Colonic mucosa (tissue), 4 donors: ENCODE measurements at regions not wholly inside any gene's neighbourhood (a gene's known extent, or its start where the extent isn't known, plus 50 kb on each side); places are given as distances from the start of the nearest gene placed in this dataset.

ENCODE experiments used
- DNase-seq: peaks from one replicate; pipeline ENCODE4 v3.0.0-alpha.2; 2020
- H3K27ac ChIP-seq: fragments of 200-600 bp; one replicate; pipeline ENCODE4 v1.8.0; 2021
- H3K27me3 ChIP-seq: fragments of 200-600 bp; one replicate; pipeline ENCODE4 v1.8.0; 2021
- H3K36me3 ChIP-seq: fragments of 200-600 bp; one replicate; pipeline ENCODE4 v1.8.0; 2021
- H3K4me1 ChIP-seq: fragments of 200-600 bp; one replicate; pipeline ENCODE4 v1.8.0; 2021; ENCODE audit warnings: mild to moderate bottlenecking
- H3K4me3 ChIP-seq: fragments of 200-600 bp; one replicate; pipeline ENCODE4 v1.8.0; 2021
- H3K9ac ChIP-seq, 2 donors: one replicate each; pipeline ENCODE4 v1.7.0; 2013; ENCODE audit warnings: control low read depth in 2 of 2, low read depth in 2 of 2, low read length in 2 of 2
- H3K9me3 ChIP-seq: fragments of 200-600 bp; one replicate; pipeline ENCODE4 v1.8.0; 2021
- CTCF ChIP-seq: fragments of 200-600 bp; IDR thresholded peaks from one replicate; pipeline ENCODE4 v1.8.0; 2022; ENCODE audit warnings: antibody characterized with exemption, mild to moderate bottlenecking
- intact Hi-C: fragments of 100-400 bp; cut with DNase I; formaldehyde crosslinking; loops from one replicate; pipeline ENCODE4 v1.14.1; 2022
- donor health status: healthy.
- donor health status: DM: no; HTN: no; CAD: no.
- donor health status: DM: no; HTN: no; CAD: no.

- TF ChIP-seq CTCF = no peak
- intact Hi-C loops = no loop called here
- Histone ChIP-seq H3K27ac (no peak overlapping the region), H3K9me3 (no peaks in the 10 kb centered on the region), H3K9ac (no peak overlapping the region), H3K4me3 (no peak overlapping the region), H3K36me3 (no peaks in the 10 kb centered on the region), H3K27me3 (no peaks in the 10 kb centered on the region), H3K4me1 (no peaks in the 10 kb centered on the region)
- no peak for DNase-seq
Measured at GRCh38 chr22:47883757-47884156, 1121.3 kb downstream of the TBC1D22A start.

- no peak overlapping the region for H3K27ac ChIP-seq
- no peaks in the 10 kb centered on the region for H3K9me3 ChIP-seq
- no peaks in the 10 kb centered on the region for H3K4me1 ChIP-seq
- no peak overlapping the region for H3K9ac ChIP-seq
- no peak overlapping the region for H3K4me3 ChIP-seq
- no peaks in the 10 kb centered on the region for H3K27me3 ChIP-seq
- intact Hi-C loops = no loop called here
- no peaks in the 10 kb centered on the region for H3K36me3 ChIP-seq
- no peak for TF ChIP-seq CTCF
- DNase-seq = no peak
Measured at GRCh38 chr22:47879346-47879745, 1116.9 kb downstream of the TBC1D22A start.

GRCh38 chr22:47878460-47878859 is 1116.0 kb downstream of the TBC1D22A start:
- intact Hi-C loops = no loop called here
- H3K27me3 ChIP-seq = no peaks in the 10 kb centered on the region
- no peak overlapping the region for H3K9ac ChIP-seq
- H3K4me3 ChIP-seq = no peak overlapping the region
- no peaks in the 10 kb centered on the region for H3K9me3 ChIP-seq
- DNase-seq = no peak
- no peaks in the 10 kb centered on the region for H3K4me1 ChIP-seq
- no peaks in the 10 kb centered on the region for H3K36me3 ChIP-seq
- H3K27ac ChIP-seq = no peak overlapping the region
- TF ChIP-seq CTCF = no peak

GRCh38 chr22:47872761-47873535 is 1110.5 kb downstream of the TBC1D22A start:
- H3K4me1 ChIP-seq = no peaks in the 10 kb centered on the region
- no peaks in the 10 kb centered on the region for H3K27me3 ChIP-seq
- H3K9ac ChIP-seq = no peak overlapping the region
- TF ChIP-seq CTCF = no peak
- intact Hi-C loops = no loop called here
- no peak overlapping the region for H3K4me3 ChIP-seq
- H3K27ac ChIP-seq = no peak overlapping the region
- no peaks in the 10 kb centered on the region for H3K36me3 ChIP-seq
- H3K9me3 ChIP-seq = no peaks in the 10 kb centered on the region
- no peak for DNase-seq

- DNase-seq = no peak
- Histone ChIP-seq H3K9ac (no peak overlapping the region), H3K27me3 (no peaks in the 10 kb centered on the region), H3K9me3 (no peaks in the 10 kb centered on the region), H3K27ac (no peak overlapping the region), H3K36me3 (no peaks in the 10 kb centered on the region), H3K4me1 (no peaks in the 10 kb centered on the region), H3K4me3 (no peak overlapping the region)
- intact Hi-C loops = no loop called here
- no peak for TF ChIP-seq CTCF
Measured at GRCh38 chr22:47865626-47866025, 1103.2 kb downstream of the TBC1D22A start.
